ENCODE measurements at regions not wholly inside any gene's neighbourhood (a gene's known extent, or its start where the extent isn't known, plus 50 kb on each side); places are given as distances from the start of the nearest gene placed in this dataset.
"Not testable (repeated sequence)": the region's sequence is repeated elsewhere in the genome, so short reads cannot be mapped to it uniquely, and the experiment has no call there.

DNA sequence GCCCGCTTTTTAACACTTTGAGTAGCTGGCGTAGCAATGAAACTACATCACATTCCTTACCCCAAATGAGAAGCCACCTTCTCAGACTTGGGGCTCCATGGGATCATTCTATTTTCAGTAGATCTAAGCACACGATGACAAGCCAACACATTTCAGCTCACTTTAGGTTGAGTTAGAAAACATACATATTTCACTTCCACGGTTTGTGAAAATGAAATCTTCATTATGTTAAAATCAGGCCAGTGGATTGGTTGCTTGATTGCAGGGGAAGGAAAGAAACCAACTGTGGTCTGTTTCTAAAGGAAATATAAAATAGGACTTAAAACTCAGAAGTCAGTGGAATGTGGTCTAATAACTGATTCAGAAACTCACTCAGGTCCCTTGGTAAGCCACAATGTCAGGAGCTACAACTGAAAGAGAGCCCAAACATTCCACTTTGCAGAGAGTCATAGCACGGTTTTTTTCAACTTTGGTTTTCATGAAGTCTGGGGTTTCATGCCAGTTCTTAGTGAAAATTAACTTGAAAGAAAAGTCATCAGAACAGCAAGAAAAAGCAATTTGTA lies 82.3 kb upstream of the TIAM1 start:
- Histone ChIP-seq H3K9ac (ENCODE audit: low read length) (no peak overlapping the region), H3K36me3 (ENCODE audit: control insufficient read depth, insufficient read depth, low read length) (no peaks in the 10 kb centered on the region), H3K4me1 (ENCODE audit: control insufficient read depth, insufficient read depth, low read length) (no peaks in the 10 kb centered on the region), H3K27me3 (ENCODE audit: control insufficient read depth, insufficient read depth, low read length) (no peaks in the 10 kb centered on the region), H3K4me3 (ENCODE audit: low read length) (no peak overlapping the region), H3K27ac (ENCODE audit: low read depth, low read length) (no peak overlapping the region)

DNA sequence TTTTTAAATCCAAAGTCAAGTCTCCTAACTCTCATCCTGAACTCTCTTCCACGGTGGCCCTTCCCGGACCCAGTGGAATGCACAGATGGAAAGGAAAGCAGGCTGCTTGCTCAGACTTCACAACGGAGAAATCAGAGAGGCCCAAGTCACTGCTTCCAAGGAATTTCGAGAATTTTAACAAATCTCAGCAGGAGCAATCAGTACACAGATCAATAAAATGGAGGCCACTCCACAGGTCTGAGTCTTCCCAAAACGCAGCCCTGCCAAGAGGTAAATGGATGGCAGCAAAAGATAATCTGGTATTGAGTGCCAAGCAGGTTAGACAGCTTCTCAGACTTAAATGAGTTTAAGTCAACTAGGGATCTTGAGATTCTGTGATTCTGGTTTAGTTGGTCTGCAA lies 81.1 kb upstream of the TIAM1 start:
- no peak overlapping the region for H3K27ac ChIP-seq (ENCODE audit: low read depth, low read length)

GRCh38 chr21:31424058-31424457 lies 80.0 kb upstream of the TIAM1 start:
- H3K36me3 ChIP-seq (ENCODE audit: control insufficient read depth, insufficient read depth, low read length): no peaks in the 10 kb centered on the region
- H3K4me3 ChIP-seq (ENCODE audit: low read length): no peak overlapping the region
- no peak overlapping the region for H3K27ac ChIP-seq (ENCODE audit: low read depth, low read length)

More for the DNA sequence above, 81.1 kb upstream of the TIAM1 start:
- no peaks in the 10 kb centered on the region for H3K36me3 ChIP-seq (ENCODE audit: control insufficient read depth, insufficient read depth, low read length)
- no peaks in the 10 kb centered on the region for H3K4me1 ChIP-seq (ENCODE audit: control insufficient read depth, insufficient read depth, low read length)
- no peaks in the 10 kb centered on the region for H3K27me3 ChIP-seq (ENCODE audit: control insufficient read depth, insufficient read depth, low read length)
- no peak overlapping the region for H3K4me3 ChIP-seq (ENCODE audit: low read length)
- H3K9ac ChIP-seq (ENCODE audit: low read length): no peak overlapping the region

GRCh38 chr21:31420988-31421387 lies 76.9 kb upstream of the TIAM1 start:
- Histone ChIP-seq H3K4me1 (ENCODE audit: control insufficient read depth, insufficient read depth, low read length) (no peaks in the 10 kb centered on the region), H3K4me3 (ENCODE audit: low read length) (no peak overlapping the region), H3K9ac (ENCODE audit: low read length) (no peak overlapping the region), H3K36me3 (ENCODE audit: control insufficient read depth, insufficient read depth, low read length) (no peaks in the 10 kb centered on the region), H3K27me3 (ENCODE audit: control insufficient read depth, insufficient read depth, low read length) (no peaks in the 10 kb centered on the region), H3K27ac (ENCODE audit: low read depth, low read length) (no peak overlapping the region)

More at GRCh38 chr21:31424058-31424457, 80.0 kb upstream of the TIAM1 start:
- H3K4me1 ChIP-seq (ENCODE audit: control insufficient read depth, insufficient read depth, low read length): no peaks in the 10 kb centered on the region
- H3K9ac ChIP-seq (ENCODE audit: low read length): no peak overlapping the region
- no peaks in the 10 kb centered on the region for H3K27me3 ChIP-seq (ENCODE audit: control insufficient read depth, insufficient read depth, low read length)

GRCh38 chr21:31420354-31420753 lies 76.3 kb upstream of the TIAM1 start:
- Histone ChIP-seq H3K4me1 (ENCODE audit: control insufficient read depth, insufficient read depth, low read length) (no peaks in the 10 kb centered on the region), H3K36me3 (ENCODE audit: control insufficient read depth, insufficient read depth, low read length) (no peaks in the 10 kb centered on the region), H3K4me3 (ENCODE audit: low read length) (no peak overlapping the region), H3K27ac (ENCODE audit: low read depth, low read length) (no peak overlapping the region), H3K9ac (ENCODE audit: low read length) (no peak overlapping the region), H3K27me3 (ENCODE audit: control insufficient read depth, insufficient read depth, low read length) (no peaks in the 10 kb centered on the region)

DNA sequence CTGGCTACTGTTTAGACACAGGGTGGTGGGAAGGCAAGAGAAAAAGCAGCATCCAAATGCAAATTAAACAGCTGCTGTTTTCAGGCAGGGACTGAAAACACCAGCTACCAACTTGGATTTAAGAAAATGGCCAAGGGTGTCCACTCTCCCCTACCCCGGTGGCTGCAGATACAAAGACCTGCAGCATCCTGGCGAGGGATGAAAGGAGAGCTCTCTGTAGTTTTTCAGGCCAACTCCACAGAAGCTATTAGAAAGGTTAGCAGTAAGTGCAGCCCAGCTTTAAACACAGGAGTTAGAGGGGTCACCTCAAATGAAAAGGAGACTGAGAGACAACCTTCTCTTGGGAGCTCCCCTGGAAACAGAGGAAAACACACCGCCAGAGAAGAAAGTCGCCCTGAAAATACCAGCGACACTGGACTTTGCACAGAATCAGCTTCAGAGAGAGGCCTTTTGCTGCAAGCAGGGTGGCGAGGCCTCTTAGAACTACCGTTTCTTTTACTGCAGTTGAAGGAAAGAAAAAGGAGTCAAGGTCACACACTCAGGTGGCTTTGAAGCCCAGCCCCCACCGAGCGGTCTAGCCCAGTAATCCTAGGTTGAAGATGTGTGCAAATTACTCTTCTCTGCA lies 74.4 kb upstream of the TIAM1 start:
- H3K4me3 ChIP-seq (ENCODE audit: low read length): no peak overlapping the region
- H3K36me3 ChIP-seq (ENCODE audit: control insufficient read depth, insufficient read depth, low read length): no peaks in the 10 kb centered on the region
- no peak overlapping the region for H3K9ac ChIP-seq (ENCODE audit: low read length)
- H3K4me1 ChIP-seq (ENCODE audit: control insufficient read depth, insufficient read depth, low read length): no peaks in the 10 kb centered on the region
- no peak overlapping the region for H3K27ac ChIP-seq (ENCODE audit: low read depth, low read length)
- H3K27me3 ChIP-seq (ENCODE audit: control insufficient read depth, insufficient read depth, low read length): no peaks in the 10 kb centered on the region

GRCh38 chr21:31417214-31417613 lies 73.2 kb upstream of the TIAM1 start:
- H3K4me1 ChIP-seq (ENCODE audit: control insufficient read depth, insufficient read depth, low read length); H3K4me3 ChIP-seq (ENCODE audit: low read length); H3K27me3 ChIP-seq (ENCODE audit: control insufficient read depth, insufficient read depth, low read length); H3K27ac ChIP-seq (ENCODE audit: low read depth, low read length); H3K9ac ChIP-seq (ENCODE audit: low read length); H3K36me3 ChIP-seq (ENCODE audit: control insufficient read depth, insufficient read depth, low read length): not testable (repeated sequence)

GRCh38 chr21:31416465-31416864 lies 72.4 kb upstream of the TIAM1 start:
- Histone ChIP-seq H3K4me3 (ENCODE audit: low read length) (no peak overlapping the region), H3K27me3 (ENCODE audit: control insufficient read depth, insufficient read depth, low read length) (no peaks in the 10 kb centered on the region), H3K27ac (ENCODE audit: low read depth, low read length) (no peak overlapping the region), H3K9ac (ENCODE audit: low read length) (no peak overlapping the region), H3K36me3 (ENCODE audit: control insufficient read depth, insufficient read depth, low read length) (no peaks in the 10 kb centered on the region), H3K4me1 (ENCODE audit: control insufficient read depth, insufficient read depth, low read length) (no peaks in the 10 kb centered on the region)

GRCh38 chr21:31414263-31415000 lies 70.4 kb upstream of the TIAM1 start:
- Histone ChIP-seq H3K4me1 (ENCODE audit: control insufficient read depth, insufficient read depth, low read length) (no peaks in the 10 kb centered on the region), H3K4me3 (ENCODE audit: low read length) (no peak overlapping the region), H3K27me3 (ENCODE audit: control insufficient read depth, insufficient read depth, low read length) (no peaks in the 10 kb centered on the region), H3K36me3 (ENCODE audit: control insufficient read depth, insufficient read depth, low read length) (no peaks in the 10 kb centered on the region), H3K9ac (ENCODE audit: low read length) (no peak overlapping the region), H3K27ac (ENCODE audit: low read depth, low read length) (no peak overlapping the region)

GRCh38 chr21:31413698-31414097 lies 69.6 kb upstream of the TIAM1 start:
- Histone ChIP-seq H3K27me3 (ENCODE audit: control insufficient read depth, insufficient read depth, low read length) (no peaks in the 10 kb centered on the region), H3K27ac (ENCODE audit: low read depth, low read length) (no peak overlapping the region), H3K4me1 (ENCODE audit: control insufficient read depth, insufficient read depth, low read length) (no peaks in the 10 kb centered on the region), H3K4me3 (ENCODE audit: low read length) (no peak overlapping the region), H3K36me3 (ENCODE audit: control insufficient read depth, insufficient read depth, low read length) (no peaks in the 10 kb centered on the region), H3K9ac (ENCODE audit: low read length) (no peak overlapping the region)

DNA sequence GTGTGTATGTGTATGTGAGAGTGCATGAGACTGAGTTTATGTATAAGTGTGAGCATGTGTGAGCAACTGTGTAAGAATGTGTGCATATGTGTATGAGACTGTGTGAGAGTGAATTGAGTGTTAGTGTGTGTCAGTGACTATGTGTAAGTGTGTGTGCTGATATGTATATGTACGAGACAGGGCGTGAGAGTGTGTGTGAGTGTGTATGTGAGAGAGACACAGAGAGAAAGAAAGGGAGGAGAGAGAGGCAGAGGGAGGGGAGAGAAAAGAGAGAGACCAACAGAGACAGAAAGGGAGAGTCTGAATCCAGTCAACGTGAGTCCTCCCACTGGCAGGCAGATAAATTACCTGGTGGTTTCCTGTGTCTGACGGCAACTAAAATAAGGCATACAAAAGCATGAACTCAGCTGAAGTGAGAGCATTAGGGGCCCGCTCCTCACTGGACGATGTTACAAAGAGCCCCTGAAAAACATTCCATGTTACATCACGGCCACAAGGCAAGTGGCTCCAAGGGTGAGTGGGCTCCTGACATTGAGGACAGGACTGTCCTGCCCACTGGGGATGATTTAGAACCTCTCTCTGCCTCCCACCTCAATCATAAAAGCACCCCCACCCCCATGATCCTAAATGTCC lies 66.6 kb upstream of the TIAM1 start:
- no peaks in the 10 kb centered on the region for H3K4me1 ChIP-seq (ENCODE audit: control insufficient read depth, insufficient read depth, low read length)
- no peak overlapping the region for H3K4me3 ChIP-seq (ENCODE audit: low read length)
- H3K9ac ChIP-seq (ENCODE audit: low read length): no peak overlapping the region
- H3K27me3 ChIP-seq (ENCODE audit: control insufficient read depth, insufficient read depth, low read length): no peaks in the 10 kb centered on the region
- H3K27ac ChIP-seq (ENCODE audit: low read depth, low read length): no peak overlapping the region
- no peaks in the 10 kb centered on the region for H3K36me3 ChIP-seq (ENCODE audit: control insufficient read depth, insufficient read depth, low read length)

DNA sequence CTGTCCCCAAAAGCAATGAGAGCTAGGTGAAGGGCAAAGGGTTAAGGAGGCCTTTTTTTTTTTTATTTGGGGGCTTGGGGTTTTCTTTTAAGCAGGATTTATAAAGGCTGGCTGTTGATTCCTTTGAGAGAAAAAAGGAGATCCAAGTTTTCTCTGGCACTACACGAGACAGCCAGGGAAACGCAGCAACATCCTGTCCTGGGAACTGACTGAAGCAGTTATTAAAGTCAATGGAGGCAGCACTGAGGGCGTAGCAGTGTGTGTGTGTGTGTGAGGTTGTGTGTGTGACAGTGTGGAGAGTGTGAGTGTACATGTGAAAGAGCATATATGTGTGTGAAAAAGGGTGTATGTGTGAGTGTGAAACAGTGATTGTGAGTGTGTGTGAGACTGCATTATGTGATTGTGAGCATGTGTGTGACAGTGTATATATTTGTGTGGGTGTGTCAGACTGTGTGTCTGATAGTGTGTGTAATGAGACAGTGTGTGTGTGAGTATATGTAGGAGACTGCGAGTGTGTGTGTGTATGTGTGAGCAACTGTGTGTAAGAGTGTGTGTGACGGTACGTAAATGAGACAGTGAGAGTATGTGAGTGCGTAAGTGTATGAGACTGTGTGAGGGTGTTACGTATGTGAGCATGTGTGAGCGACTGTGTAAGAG lies 65.9 kb upstream of the TIAM1 start:
- Histone ChIP-seq H3K27ac (ENCODE audit: low read depth, low read length) (no peak overlapping the region), H3K9ac (ENCODE audit: low read length) (no peak overlapping the region), H3K4me3 (ENCODE audit: low read length) (no peak overlapping the region), H3K4me1 (ENCODE audit: control insufficient read depth, insufficient read depth, low read length) (no peaks in the 10 kb centered on the region), H3K36me3 (ENCODE audit: control insufficient read depth, insufficient read depth, low read length) (no peaks in the 10 kb centered on the region), H3K27me3 (ENCODE audit: control insufficient read depth, insufficient read depth, low read length) (no peaks in the 10 kb centered on the region)

Measured in rectal smooth muscle tissue (tissue), 1 donor.